SK-N-SH (cell line): ENCODE measurements at regions not wholly inside any gene's neighbourhood (a gene's known extent, or its start where the extent isn't known, plus 50 kb on each side); places are given as distances from the start of the nearest gene placed in this dataset.

Source experiments
- CTCF ChIP-seq: fragments of 200-600 bp; sonication (generic); IDR thresholded peaks from 2 replicates; pipeline ENCODE4 v1.6.1; 2017; ENCODE audit warnings: antibody characterized with exemption, mild to moderate bottlenecking, moderate library complexity
- JUND ChIP-seq: IDR thresholded peaks from 2 replicates; pipeline ENCODE4 v1.4.0; 2012
- MEF2A ChIP-seq: IDR thresholded peaks from 2 replicates; pipeline ENCODE4 v1.4.0; 2012; ENCODE audit warnings: low read depth, borderline replicate concordance
- NRF1 ChIP-seq: IDR thresholded peaks from 2 replicates; pipeline ENCODE4 v1.6.1; 2012; ENCODE audit warnings: low read depth, mild to moderate bottlenecking, low read length
- REST ChIP-seq: IDR thresholded peaks from 2 replicates; pipeline ENCODE4 v1.6.1; 2012; ENCODE audit warnings: mild to moderate bottlenecking, low read depth, low read length, moderate library complexity
- RFX5 ChIP-seq: IDR thresholded peaks from 2 replicates; pipeline ENCODE4 v1.6.1; 2012; ENCODE audit warnings: mild to moderate bottlenecking, improper control_type of control experiment, low read length
- TEAD4 ChIP-seq: IDR thresholded peaks from 2 replicates; pipeline ENCODE4 v1.4.0; 2012; ENCODE audit warnings: mild to moderate bottlenecking, borderline replicate concordance; ENCODE audit not compliant: insufficient read depth
- USF1 ChIP-seq: IDR thresholded peaks from 2 replicates; pipeline ENCODE4 v1.4.0; 2012; ENCODE audit warnings: low read depth, borderline replicate concordance

- TF ChIP-seq TEAD4, result no peak
- TF ChIP-seq REST, result no peak
- TF ChIP-seq MEF2A, result no peak
- no peak for TF ChIP-seq RFX5
- no peak for TF ChIP-seq CTCF
- no peak for TF ChIP-seq USF1
- TF ChIP-seq NRF1, result no peak
- no peak for TF ChIP-seq JUND
These were observed 444.4 kb upstream of the HNRNPA3 start for GRCh38 chr2:176768185-176768584.
